T-helper 1 cell treated with Interleukin-12 subunit alpha and Interleukin-12 subunit beta and Interleukin-4 antibody, amounts not matched to agents 30 ng/mL and 1 ng/mL, for 36 hours (primary cell): ENCODE measurements at regions not wholly inside any gene's neighbourhood (a gene's known extent, or its start where the extent isn't known, plus 50 kb on each side); places are given as distances from the start of the nearest gene placed in this dataset.
"Not testable (repeated sequence)": the region's sequence is repeated elsewhere in the genome, so short reads cannot be mapped to it uniquely, and the experiment has no call there.

Source experiments
- intact Hi-C: fragments of 100-400 bp; cut with micrococcal nuclease; formaldehyde crosslinking; loops from one replicate; pipeline ENCODE4 v1.15.1; 2024

- intact Hi-C loops = no loop called here
Observed at GRCh38 chr5:155753943-155754581, 572.9 kb upstream of the SGCD start.

GRCh38 chr5:155759252-155759651 lies 567.7 kb upstream of the SGCD start:
- intact Hi-C loops = no loop called here

DNA sequence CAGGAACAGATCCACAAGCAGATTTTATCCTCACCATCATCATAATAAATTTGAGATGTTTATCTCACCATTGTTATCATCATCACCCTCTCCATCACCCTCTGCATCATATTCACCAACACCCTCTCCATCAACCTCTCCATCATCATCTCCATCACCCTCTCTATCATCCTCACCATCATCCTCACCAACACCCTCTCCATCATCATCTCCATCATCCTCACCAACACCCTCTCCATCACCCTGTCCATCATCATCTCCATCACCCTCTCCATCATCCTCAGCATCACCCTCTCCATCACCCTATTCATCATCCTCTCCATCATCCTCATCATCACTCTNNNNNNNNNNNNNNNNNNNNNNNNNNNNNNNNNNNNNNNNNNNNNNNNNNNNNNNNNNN lies 567.0 kb upstream of the SGCD start:
- intact Hi-C loops = no loop called here

- intact Hi-C loops = no loop called here
Observed at GRCh38 chr5:155761502-155761901, 565.5 kb upstream of the SGCD start.

- intact Hi-C loops = no loop called here
Observed at GRCh38 chr5:155765715-155766114, 561.2 kb upstream of the SGCD start.

DNA sequence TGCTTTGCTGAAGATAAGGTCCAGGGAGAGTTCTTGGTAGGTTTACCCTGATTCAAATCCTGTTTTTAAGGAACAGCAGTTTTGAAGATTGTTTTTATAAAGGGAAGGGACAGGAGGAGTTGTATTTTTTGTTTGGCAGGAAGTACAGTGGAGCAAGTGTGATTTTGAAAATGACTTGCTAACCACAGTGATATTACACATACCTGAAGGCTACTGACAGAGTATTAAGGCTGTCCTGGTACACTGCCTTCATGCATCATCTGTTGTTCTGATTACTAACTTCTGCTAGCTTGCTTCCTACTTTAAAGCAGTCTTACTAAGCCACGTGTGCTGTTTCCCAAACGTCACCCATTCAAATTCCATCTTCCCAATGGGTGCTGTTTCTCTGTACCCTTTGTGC lies 559.5 kb upstream of the SGCD start:
- intact Hi-C loops = no loop called here

DNA sequence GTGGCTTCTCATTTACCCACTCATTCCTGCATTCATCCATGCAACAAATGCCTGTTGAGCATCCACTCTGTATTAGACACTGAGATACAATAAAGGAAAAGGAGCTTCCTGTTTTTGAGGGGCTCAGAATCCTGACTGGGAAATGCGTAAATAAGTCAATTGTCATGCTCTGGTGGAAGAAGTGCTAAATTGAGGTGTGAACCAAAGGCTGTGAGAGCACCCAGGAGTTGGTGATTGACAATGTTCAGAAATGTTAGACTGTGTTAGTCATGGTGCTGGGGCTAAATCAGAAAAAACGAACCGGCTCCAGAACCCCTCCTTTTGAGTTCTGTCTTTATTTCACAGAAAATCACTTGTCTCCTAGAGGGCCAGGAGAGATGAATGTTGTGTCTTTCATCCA lies 558.6 kb upstream of the SGCD start:
- intact Hi-C loops = no loop called here

GRCh38 chr5:155772009-155772662 lies 554.8 kb upstream of the SGCD start:
- intact Hi-C loops = no loop called here

- intact Hi-C loops = no loop called here
Observed at GRCh38 chr5:155773680-155774079, 553.3 kb upstream of the SGCD start.

DNA sequence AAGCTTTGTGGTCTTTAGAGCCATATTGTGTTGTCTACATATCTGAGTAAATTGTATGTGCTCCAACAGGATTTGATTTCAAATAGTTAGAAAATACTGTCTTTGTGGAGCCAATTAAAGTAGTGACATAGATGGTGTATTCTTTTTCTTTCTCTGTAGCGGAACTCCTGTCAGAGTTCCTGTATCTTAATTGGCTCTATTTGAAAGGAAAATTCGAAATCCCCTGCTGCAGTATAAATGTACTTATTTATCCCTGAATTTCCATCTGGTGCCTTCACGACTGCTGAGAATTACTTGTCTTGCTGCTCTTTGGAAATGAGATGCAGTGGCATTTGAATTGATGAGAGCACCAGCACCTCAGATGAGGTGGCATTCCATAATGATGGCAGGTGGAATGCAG lies 546.7 kb upstream of the SGCD start:
- intact Hi-C loops = no loop called here

DNA sequence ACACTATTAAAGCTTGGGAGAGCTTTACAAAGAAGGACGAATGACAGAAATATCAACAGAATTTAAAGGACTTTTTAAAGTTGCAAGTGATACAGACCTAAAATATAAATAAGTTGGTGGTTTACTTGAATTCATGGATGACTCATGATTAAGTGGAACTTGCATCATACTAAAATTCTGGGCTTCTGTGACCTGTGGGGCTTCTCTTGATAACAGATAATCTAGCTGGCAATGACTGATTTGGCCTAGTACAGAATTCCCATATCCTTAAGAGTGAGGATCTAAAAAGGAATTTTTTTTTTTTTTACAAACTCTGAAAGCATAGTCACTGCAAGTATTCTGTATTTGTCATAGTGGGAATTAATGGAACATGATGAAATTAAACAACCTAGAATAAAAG lies 543.7 kb upstream of the SGCD start:
- intact Hi-C loops = no loop called here

DNA sequence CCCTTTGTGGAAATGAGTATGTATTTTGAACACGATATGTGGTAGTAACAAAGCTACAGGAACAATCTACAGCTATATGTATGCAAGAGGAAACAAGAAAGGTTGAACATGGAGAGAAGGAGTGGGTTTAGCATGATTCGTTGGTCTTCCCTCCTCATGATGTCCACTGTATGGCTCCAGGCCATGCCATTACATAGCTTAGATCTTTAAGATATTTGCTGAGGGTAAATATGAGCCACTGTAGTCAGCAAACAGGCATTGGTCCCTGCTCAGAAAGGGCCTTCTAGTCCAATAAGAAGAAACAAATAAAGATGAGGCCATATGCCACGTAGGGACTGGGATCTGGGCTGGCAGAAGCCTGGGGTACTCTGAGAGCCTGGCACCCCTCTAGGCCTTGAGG lies 543.2 kb upstream of the SGCD start:
- intact Hi-C loops = no loop called here

DNA sequence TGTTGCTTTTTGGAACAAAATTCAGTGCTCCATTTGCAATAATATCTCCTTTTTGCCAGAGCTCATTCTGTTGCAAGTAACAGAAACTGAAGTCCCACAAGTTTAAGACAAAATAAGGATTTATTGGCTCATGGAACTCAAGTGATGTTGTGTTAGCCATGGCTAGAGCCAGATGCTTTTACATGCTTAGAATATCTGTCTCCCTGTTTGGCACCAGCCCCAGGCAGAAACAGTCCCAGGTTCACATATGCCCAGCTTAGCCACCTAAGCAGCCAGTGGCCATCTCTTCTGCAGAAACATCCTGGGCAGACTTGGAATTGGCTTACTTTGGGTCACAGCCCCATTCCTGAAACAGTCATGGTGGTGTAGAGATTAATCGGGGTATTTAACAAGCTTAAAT lies 540.9 kb upstream of the SGCD start:
- intact Hi-C loops = no loop called here

GRCh38 chr5:155792873-155793272 lies 534.1 kb upstream of the SGCD start:
- intact Hi-C loops = no loop called here

DNA sequence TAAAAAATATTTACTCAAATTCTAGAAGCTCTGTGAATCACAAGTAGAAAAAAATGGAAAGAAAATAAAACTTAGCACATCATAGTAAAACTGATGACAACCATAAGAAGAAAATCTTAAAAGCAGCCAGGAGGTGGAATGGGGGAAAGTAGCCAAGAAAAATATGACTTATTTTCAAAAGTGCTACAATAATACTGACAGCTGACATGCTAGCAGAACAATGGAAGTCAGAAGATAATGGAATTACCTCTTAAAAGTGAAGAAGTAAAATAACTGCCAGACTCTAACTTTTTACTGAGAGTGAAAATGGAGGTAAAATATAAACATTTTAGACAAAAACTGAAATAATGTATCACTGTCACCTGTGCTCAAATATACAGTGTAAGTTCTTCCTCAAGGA lies 532.2 kb upstream of the SGCD start:
- intact Hi-C loops = no loop called here

DNA sequence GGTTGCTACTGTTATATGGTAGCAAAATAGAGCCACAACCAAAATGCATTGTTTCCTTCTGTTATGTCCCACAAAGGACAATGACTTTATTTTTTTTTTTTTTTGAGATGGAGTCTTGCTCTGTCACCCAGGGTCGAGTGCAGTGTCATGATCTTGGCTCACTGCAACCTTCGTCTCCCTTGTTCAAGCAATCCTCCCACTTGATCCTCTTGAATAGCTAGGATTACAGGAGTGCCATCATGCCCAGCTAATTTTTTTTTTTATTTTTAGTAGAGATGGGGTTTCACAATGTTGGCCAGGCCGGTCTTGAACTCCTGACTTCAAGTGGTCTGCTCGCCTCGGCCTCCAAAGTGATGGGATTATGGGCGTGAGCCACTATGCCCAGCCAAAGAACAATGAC lies 527.7 kb upstream of the SGCD start:
- intact Hi-C loops = no loop called here

DNA sequence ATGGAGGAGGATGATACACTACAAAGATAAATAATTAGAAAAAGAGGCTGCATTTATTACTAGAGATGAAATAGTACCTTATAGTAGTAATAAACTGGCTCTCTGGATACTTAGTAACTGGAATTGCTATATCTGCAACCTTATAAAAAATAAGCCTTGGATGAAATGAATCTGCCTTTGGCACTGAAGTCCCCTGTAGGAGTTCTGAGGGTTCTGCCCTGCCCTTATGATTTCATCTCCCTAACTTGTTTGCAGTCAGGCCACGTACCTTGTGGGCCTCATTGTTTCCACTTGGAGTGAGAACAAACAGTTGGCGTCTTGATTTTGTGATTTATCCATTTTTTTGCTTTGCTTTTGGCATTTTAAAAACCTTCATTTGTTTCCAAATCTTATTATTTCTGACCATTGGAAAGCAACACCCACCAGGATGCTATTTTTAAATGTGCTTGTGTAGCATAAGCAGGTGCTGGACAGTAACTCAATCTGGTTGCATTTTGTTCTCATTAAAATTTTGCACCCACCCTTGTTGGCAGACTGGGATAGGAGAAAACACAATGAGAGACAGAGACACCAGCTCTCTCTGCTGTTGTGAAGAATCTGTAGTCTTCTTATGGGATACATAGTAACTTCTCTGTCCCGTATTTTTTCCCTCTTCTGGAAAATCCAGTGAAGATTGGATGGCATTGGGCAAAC lies 518.9 kb upstream of the SGCD start:
- intact Hi-C loops = no loop called here

- intact Hi-C loops = no loop called here
Observed at GRCh38 chr5:155815248-155815647, 511.7 kb upstream of the SGCD start.

- intact Hi-C loops = no loop called here
Observed at GRCh38 chr5:155822177-155822576, 504.8 kb upstream of the SGCD start.

DNA sequence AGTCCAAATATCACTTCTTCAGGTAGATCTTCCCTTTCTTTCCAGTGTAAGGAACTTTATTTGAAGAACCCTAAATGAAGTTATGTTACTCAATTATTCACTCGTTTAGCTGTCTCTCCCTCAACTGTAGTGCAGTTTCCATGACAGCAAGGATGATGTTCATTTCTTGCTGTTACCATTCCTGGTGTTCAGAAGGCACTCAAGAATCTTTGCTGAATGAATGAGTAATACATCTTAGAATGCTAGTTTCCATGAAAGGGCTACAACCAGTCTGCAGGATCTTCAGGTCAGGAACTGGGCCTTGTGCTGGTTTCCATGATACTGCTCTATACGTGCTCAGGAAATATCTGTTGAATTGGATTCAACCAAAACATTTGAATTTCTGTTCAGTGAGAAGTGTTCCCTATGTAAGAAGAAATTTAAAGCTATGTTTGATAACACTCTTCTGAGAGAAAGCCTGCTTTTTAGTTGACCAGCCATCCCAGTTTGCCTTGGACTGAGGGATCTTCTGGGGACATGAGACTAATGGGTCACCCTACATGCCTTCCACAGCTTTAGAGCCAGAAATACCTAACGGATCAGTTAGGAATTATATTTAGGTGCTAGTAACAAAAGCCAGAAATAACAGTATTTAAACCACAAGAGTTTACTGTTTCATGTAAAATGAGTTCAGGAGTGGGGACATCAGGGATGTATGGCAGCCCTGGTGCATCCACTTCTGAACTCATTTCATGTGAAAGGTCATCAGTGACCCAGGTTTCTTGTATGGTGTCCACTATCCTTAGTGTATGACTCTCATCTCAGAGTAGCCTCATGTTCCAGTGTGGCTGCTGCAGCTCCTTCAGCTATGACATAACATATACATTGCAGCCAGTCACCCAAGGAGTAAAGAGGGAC lies 500.1 kb upstream of the SGCD start:
- intact Hi-C loops = no loop called here

DNA sequence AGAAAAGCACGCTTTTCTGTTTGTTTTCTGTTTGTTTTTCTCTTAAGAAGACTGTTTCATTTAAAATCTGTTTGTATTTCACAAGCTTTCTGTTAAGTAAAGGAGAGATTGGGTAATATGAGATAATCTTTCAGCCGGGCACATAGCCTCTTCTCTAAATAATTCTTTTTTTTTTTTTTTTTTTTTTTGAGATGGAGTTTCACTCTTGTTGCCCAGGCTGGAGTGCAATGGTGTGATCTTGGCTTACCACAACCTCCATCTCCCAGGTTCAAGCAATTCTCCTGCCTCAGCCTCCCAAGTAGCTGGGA lies 499.5 kb upstream of the SGCD start:
- intact Hi-C loops = not testable (repeated sequence)

GRCh38 chr5:155827949-155828348 lies 499.0 kb upstream of the SGCD start:
- intact Hi-C loops = no loop called here
